HCT116 (cell line): ENCODE measurements at regions not wholly inside any gene's neighbourhood (a gene's known extent, or its start where the extent isn't known, plus 50 kb on each side); places are given as distances from the start of the nearest gene placed in this dataset.

Source experiments
- ATAC-seq: fragments of 200-7000 bp; cut with Tn5 transposase; 2 replicates; pipeline ENCODE4 v1.9.1; 2020; ENCODE audit warnings: mild to moderate bottlenecking, moderate library complexity
- BruUV-seq: library from RNA; stranded (reverse); fragments of 400-500 nt; replicated peaks from 2 replicates; lab custom pipeline; 2021; lab: Mats Ljungman, UMichigan
- CTCF ChIA-PET: fragments of 300-600 bp; sonication (Branson Sonifier 250); formaldehyde crosslinking; loops from one replicate; lab custom pipeline; 2021; ENCODE audit warnings: antibody characterized with exemption; lab: Charles Lee
- POLR2A ChIA-PET: fragments of 300-600, 350-600 bp; sonication (Branson Sonifier 250); formaldehyde crosslinking; loops from one replicate; lab custom pipeline; 2021; ENCODE audit warnings: antibody characterized with exemption; lab: Charles Lee
- RAD21 ChIA-PET, 2 experiments: fragments of 300-600 bp; sonication (Branson Sonifier 250); formaldehyde crosslinking; loops; one replicate each; lab custom pipeline; 2023; ENCODE audit warnings: low total read pairs in 2 of 2; ENCODE audit not compliant: uncharacterized antibody in 2 of 2, unreplicated experiment in 2 of 2, low non-redundant PET in 1 of 2; lab: Charles Lee
- DNase-seq: peaks from one replicate; pipeline ENCODE4 v3.0.0-alpha.2; 2010; ENCODE audit warnings: low read depth, low spot score
- H2AFZ ChIP-seq: fragments of 200-600 bp; shearing (Covaris generic), sonication (generic); 2 replicates; pipeline ENCODE4 v1.6.1; 2017; ENCODE audit warnings: low read depth, mixed run types, mixed read lengths, antibody characterized with exemption, low read length; ENCODE audit not compliant: poor library complexity, severe bottlenecking
- H3K27ac ChIP-seq: 2 replicates; pipeline ENCODE4 v1.5.1; 2012; ENCODE audit warnings: low read depth, low read length
- H3K27me3 ChIP-seq: fragments of 200-600 bp; sonication (generic); 2 replicates; pipeline ENCODE4 v1.6.1; 2016; ENCODE audit warnings: mixed run types, low read length, mixed read lengths; ENCODE audit not compliant: insufficient read depth
- H3K36me3 ChIP-seq, 2 experiments: fragments of 200-500 bp in 1 of 2; fragments of 200-600 bp in 1 of 2; sonication (Bioruptor generic) in 1 of 2; sonication (generic) in 1 of 2; 2 replicates each; pipeline versions ENCODE4 v1.5.1 to v1.6.1; 2014 to 2016; ENCODE audit warnings: low read length in 2 of 2, inconsistent platforms in 1 of 2, mixed read lengths in 1 of 2, mixed run types in 1 of 2; ENCODE audit not compliant: insufficient read depth in 2 of 2, control insufficient read depth in 1 of 2
- H3K4me1 ChIP-seq, 2 experiments: fragments of 200-600 bp in 1 of 2; sonication (generic) in 1 of 2; 2 replicates each; pipeline versions ENCODE4 v1.5.1 to v1.6.1; 2012 to 2017; ENCODE audit warnings: low read length in 2 of 2, inconsistent platforms in 1 of 2, mild to moderate bottlenecking in 1 of 2, mixed read lengths in 1 of 2, mixed run types in 1 of 2, moderate library complexity in 1 of 2; ENCODE audit not compliant: insufficient read depth in 2 of 2, control insufficient read depth in 1 of 2
- H3K4me2 ChIP-seq: fragments of 200-600 bp; sonication (generic); 2 replicates; pipeline ENCODE4 v1.6.1; 2017; ENCODE audit warnings: mixed run types, low read length, mixed read lengths
- H3K4me3 ChIP-seq, 2 experiments: fragments of 200-600 bp in 1 of 2; sonication (generic) in 1 of 2; replicated peaks in 1 of 2; 2 replicates each; pipeline ENCODE4 v1.5.1; 2011 to 2016; ENCODE audit warnings: low read length in 2 of 2, control low read depth in 1 of 2, low read depth in 1 of 2, mild to moderate bottlenecking in 1 of 2, mixed read lengths in 1 of 2, mixed run types in 1 of 2
- H3K79me2 ChIP-seq: fragments of 200-600 bp; sonication (generic); 2 replicates; pipeline ENCODE4 v1.6.1; 2017; ENCODE audit warnings: mild to moderate bottlenecking, mixed run types, low read length, moderate library complexity, mixed read lengths; ENCODE audit not compliant: insufficient read depth
- H3K9ac ChIP-seq: fragments of 200-600 bp; sonication (generic); 2 replicates; pipeline ENCODE4 v1.6.1; 2016; ENCODE audit warnings: low read length, mixed read lengths
- H3K9me2 ChIP-seq: fragments of 200-600 bp; sonication (generic), shearing (Covaris generic); 2 replicates; pipeline ENCODE4 v1.6.1; 2017; ENCODE audit warnings: mixed run types, mild to moderate bottlenecking, moderate library complexity; ENCODE audit not compliant: insufficient read depth
- H3K9me3 ChIP-seq, 2 experiments: fragments of 200-500 bp in 1 of 2; fragments of 200-600 bp in 1 of 2; sonication (Bioruptor generic) in 1 of 2; sonication (generic) in 1 of 2; 2 replicates each; pipeline ENCODE4 v1.6.1; 2014 to 2017; ENCODE audit warnings: low read length in 2 of 2, mixed read lengths in 2 of 2, inconsistent platforms in 1 of 2, low read depth in 1 of 2, mild to moderate bottlenecking in 1 of 2, mixed run types in 1 of 2, moderate library complexity in 1 of 2; ENCODE audit not compliant: control insufficient read depth in 1 of 2, insufficient read depth in 1 of 2
- H4K20me1 ChIP-seq: fragments of 200-600 bp; sonication (generic), shearing (Covaris generic); 2 replicates; pipeline ENCODE4 v1.6.1; 2017; ENCODE audit warnings: mixed run types, mild to moderate bottlenecking, moderate library complexity; ENCODE audit not compliant: insufficient read depth
- CEBPB ChIP-seq: IDR thresholded peaks from 2 replicates; pipeline ENCODE4 v1.6.1; 2012; ENCODE audit warnings: low read depth
- ELF1 ChIP-seq: IDR thresholded peaks from 2 replicates; pipeline ENCODE4 v1.6.1; 2012; ENCODE audit warnings: low read depth, borderline replicate concordance
- EZH2 ChIP-seq: fragments of 200-600 bp; sonication (generic); IDR thresholded peaks from 2 replicates; pipeline ENCODE4 v1.6.1; 2017; ENCODE audit warnings: antibody characterized with exemption, mixed run types
- EZH2phosphoT487 ChIP-seq: fragments of 200-600 bp; IDR thresholded peaks from 2 replicates; pipeline ENCODE4 v1.6.1; 2018; ENCODE audit warnings: antibody characterized with exemption, borderline replicate concordance
- FOSL1 ChIP-seq: IDR thresholded peaks from 2 replicates; pipeline ENCODE4 v1.6.1; 2012; ENCODE audit warnings: low read depth
- JUND ChIP-seq: IDR thresholded peaks from 2 replicates; pipeline ENCODE4 v1.6.1; 2012
- POLR2A ChIP-seq: IDR thresholded peaks from 2 replicates; pipeline ENCODE4 v1.7.0; 2011; ENCODE audit warnings: borderline replicate concordance; ENCODE audit not compliant: insufficient read depth, insufficient read length; ENCODE audit errors: extremely low read depth
- POLR2AphosphoS5 ChIP-seq: IDR thresholded peaks from 2 replicates; pipeline ENCODE4 v1.6.1; 2011; ENCODE audit warnings: mild to moderate bottlenecking, low read depth, low read length, moderate library complexity
- SIN3A ChIP-seq: IDR thresholded peaks from 2 replicates; pipeline ENCODE4 v1.6.1; 2012; ENCODE audit warnings: low read depth
- SP1 ChIP-seq: IDR thresholded peaks from 2 replicates; pipeline ENCODE4 v1.6.1; 2012; ENCODE audit warnings: low read depth
- SRF ChIP-seq: IDR thresholded peaks from 2 replicates; pipeline ENCODE4 v1.6.1; 2012; ENCODE audit warnings: low read depth
- YY1 ChIP-seq: IDR thresholded peaks from 2 replicates; pipeline ENCODE4 v1.6.1; 2011; ENCODE audit warnings: low read length, low read depth, moderate library complexity, mild to moderate bottlenecking; ENCODE audit not compliant: insufficient replicate concordance; ENCODE audit errors: extremely low read depth
- ZFX ChIP-seq: fragments of 450-650 bp; IDR thresholded peaks from 2 replicates; pipeline ENCODE4 v1.6.1; 2017
- ZNF274 ChIP-seq: fragments of 200-500 bp; sonication (Bioruptor generic); IDR thresholded peaks from 2 replicates; pipeline ENCODE4 v1.6.1; 2014; ENCODE audit warnings: mild to moderate bottlenecking, low read depth, low read length, inconsistent platforms
- intact Hi-C: fragments of 100-400 bp; cut with micrococcal nuclease; formaldehyde crosslinking; loops from 2 replicates; pipeline ENCODE4 v1.10.0; 2022
- TF ChIP-seq, protein P1 (sequence below): IDR thresholded peaks from 2 replicates; pipeline ENCODE4 v1.6.1; 2012
- TF ChIP-seq, protein P2 (sequence below): IDR thresholded peaks from 2 replicates; pipeline ENCODE4 v1.6.1; 2011; ENCODE audit warnings: mild to moderate bottlenecking, low read length, moderate library complexity; ENCODE audit not compliant: insufficient replicate concordance; ENCODE audit errors: extremely low read depth
- TF ChIP-seq, protein P3 (sequence below): IDR thresholded peaks from 2 replicates; pipeline ENCODE4 v1.6.1; 2012; ENCODE audit warnings: low read depth
- TF ChIP-seq, protein P4 (sequence below): IDR thresholded peaks from 2 replicates; pipeline ENCODE4 v1.6.1; 2012
- TF ChIP-seq, protein P5 (sequence below), 3 experiments: fragments of 200-600 bp in 1 of 3; sonication (generic) in 1 of 3; IDR thresholded peaks in 2 of 3; conservative IDR thresholded peaks in 1 of 3; 2 replicates each; pipeline ENCODE4 v1.5.1; 2012 to 2017; ENCODE audit warnings: low read depth in 2 of 3, low read length in 2 of 3, antibody characterized with exemption in 1 of 3, borderline replicate concordance in 1 of 3, control low read depth in 1 of 3, mild to moderate bottlenecking in 1 of 3, mixed read lengths in 1 of 3, mixed run types in 1 of 3, moderate library complexity in 1 of 3; ENCODE audit not compliant: insufficient read depth in 1 of 3

DNA sequence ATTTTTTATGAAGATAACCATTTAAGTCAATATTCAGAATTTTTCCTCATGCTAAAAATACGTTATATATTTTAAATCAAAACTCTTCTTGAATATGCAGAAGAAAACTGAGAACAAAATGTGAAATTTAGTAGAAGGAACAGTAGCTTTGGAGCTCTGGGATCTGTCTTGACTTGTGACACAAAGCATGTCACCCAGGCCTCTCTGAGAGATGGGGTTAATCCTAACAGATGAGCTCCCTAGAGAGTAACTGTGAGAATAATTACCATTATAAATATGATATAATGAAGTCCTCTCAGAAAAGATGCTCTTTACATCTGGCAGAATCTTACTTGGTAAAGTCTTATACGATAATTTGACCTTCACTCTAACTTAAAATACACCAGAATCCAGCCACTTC, 272.0 kb downstream of the PTPRC start:
- Histone ChIP-seq H3K9me3 (no peaks in the 10 kb centered on the region), H4K20me1 (no peaks in the 10 kb centered on the region), H3K9me2 (no peaks in the 10 kb centered on the region), H3K4me2 (no peak overlapping the region), H2AFZ (no peak overlapping the region), H3K27me3 (no peaks in the 10 kb centered on the region), H3K79me2 (peaks cover 2% of the 10 kb centered on the region; the same call in 1 of the 2 replicates), H3K27ac (no peak overlapping the region), H3K36me3 (no peaks in the 10 kb centered on the region), H3K9ac (no peak overlapping the region), H3K4me3 (no peak overlapping the region), H3K4me1 (peaks cover 0 to 3% of the 10 kb centered on the region in 2 experiments; a peak in 2 of 4 replicates)
- CTCF ChIA-PET = no interaction called here
- no TSS peak for BruUV-seq
- intact Hi-C loops = no loop called here
- ATAC-seq = no peak
- RAD21 ChIA-PET = no interaction called here
- no peak for DNase-seq
- TF ChIP-seq EZH2phosphoT487 (no peak), EZH2 (no peak), POLR2AphosphoS5 (no peak), POLR2A (no peak), JUND (no peak), ELF1 (no peak), SRF (no peak), SIN3A (no peak), CEBPB (no peak), ZNF274 (no peak), SP1 (no peak), YY1 (no peak), FOSL1 (no peak), ZFX (no peak)
- TF ChIP-seq, protein P1, sequence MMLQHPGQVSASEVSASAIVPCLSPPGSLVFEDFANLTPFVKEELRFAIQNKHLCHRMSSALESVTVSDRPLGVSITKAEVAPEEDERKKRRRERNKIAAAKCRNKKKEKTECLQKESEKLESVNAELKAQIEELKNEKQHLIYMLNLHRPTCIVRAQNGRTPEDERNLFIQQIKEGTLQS = no peak
- TF ChIP-seq, protein P2, sequence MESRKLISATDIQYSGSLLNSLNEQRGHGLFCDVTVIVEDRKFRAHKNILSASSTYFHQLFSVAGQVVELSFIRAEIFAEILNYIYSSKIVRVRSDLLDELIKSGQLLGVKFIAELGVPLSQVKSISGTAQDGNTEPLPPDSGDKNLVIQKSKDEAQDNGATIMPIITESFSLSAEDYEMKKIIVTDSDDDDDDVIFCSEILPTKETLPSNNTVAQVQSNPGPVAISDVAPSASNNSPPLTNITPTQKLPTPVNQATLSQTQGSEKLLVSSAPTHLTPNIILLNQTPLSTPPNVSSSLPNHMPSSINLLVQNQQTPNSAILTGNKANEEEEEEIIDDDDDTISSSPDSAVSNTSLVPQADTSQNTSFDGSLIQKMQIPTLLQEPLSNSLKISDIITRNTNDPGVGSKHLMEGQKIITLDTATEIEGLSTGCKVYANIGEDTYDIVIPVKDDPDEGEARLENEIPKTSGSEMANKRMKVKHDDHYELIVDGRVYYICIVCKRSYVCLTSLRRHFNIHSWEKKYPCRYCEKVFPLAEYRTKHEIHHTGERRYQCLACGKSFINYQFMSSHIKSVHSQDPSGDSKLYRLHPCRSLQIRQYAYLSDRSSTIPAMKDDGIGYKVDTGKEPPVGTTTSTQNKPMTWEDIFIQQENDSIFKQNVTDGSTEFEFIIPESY = no peak
- TF ChIP-seq, protein P3, sequence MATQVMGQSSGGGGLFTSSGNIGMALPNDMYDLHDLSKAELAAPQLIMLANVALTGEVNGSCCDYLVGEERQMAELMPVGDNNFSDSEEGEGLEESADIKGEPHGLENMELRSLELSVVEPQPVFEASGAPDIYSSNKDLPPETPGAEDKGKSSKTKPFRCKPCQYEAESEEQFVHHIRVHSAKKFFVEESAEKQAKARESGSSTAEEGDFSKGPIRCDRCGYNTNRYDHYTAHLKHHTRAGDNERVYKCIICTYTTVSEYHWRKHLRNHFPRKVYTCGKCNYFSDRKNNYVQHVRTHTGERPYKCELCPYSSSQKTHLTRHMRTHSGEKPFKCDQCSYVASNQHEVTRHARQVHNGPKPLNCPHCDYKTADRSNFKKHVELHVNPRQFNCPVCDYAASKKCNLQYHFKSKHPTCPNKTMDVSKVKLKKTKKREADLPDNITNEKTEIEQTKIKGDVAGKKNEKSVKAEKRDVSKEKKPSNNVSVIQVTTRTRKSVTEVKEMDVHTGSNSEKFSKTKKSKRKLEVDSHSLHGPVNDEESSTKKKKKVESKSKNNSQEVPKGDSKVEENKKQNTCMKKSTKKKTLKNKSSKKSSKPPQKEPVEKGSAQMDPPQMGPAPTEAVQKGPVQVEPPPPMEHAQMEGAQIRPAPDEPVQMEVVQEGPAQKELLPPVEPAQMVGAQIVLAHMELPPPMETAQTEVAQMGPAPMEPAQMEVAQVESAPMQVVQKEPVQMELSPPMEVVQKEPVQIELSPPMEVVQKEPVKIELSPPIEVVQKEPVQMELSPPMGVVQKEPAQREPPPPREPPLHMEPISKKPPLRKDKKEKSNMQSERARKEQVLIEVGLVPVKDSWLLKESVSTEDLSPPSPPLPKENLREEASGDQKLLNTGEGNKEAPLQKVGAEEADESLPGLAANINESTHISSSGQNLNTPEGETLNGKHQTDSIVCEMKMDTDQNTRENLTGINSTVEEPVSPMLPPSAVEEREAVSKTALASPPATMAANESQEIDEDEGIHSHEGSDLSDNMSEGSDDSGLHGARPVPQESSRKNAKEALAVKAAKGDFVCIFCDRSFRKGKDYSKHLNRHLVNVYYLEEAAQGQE = no peak
- TF ChIP-seq, protein P4, sequence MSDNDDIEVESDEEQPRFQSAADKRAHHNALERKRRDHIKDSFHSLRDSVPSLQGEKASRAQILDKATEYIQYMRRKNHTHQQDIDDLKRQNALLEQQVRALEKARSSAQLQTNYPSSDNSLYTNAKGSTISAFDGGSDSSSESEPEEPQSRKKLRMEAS = no peak
- TF ChIP-seq, protein P5, sequence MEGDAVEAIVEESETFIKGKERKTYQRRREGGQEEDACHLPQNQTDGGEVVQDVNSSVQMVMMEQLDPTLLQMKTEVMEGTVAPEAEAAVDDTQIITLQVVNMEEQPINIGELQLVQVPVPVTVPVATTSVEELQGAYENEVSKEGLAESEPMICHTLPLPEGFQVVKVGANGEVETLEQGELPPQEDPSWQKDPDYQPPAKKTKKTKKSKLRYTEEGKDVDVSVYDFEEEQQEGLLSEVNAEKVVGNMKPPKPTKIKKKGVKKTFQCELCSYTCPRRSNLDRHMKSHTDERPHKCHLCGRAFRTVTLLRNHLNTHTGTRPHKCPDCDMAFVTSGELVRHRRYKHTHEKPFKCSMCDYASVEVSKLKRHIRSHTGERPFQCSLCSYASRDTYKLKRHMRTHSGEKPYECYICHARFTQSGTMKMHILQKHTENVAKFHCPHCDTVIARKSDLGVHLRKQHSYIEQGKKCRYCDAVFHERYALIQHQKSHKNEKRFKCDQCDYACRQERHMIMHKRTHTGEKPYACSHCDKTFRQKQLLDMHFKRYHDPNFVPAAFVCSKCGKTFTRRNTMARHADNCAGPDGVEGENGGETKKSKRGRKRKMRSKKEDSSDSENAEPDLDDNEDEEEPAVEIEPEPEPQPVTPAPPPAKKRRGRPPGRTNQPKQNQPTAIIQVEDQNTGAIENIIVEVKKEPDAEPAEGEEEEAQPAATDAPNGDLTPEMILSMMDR (IDR thresholded peaks at IDR 0.05 in 2 of 3, conservative IDR thresholded peaks at IDR 0.05 in 1 of 3; ENCODE audit: borderline replicate concordance in 1 of 3, insufficient read depth in 1 of 3, low read depth in 2 of 3, low read length in 2 of 3) = no peak
- POLR2A ChIA-PET = interaction anchor here (1.5 kb wide), 1 partner anchor 27 kb away, joined by 3 read pairs; no protein-coding TSS in a partner anchor
